CD4-positive, alpha-beta T cell treated with Interferon alpha-2 for 1 hour (primary cell): ENCODE measurements at regions not wholly inside any gene's neighbourhood (a gene's known extent, or its start where the extent isn't known, plus 50 kb on each side); places are given as distances from the start of the nearest gene placed in this dataset.
A peak's percentile ranks its signal among the peaks of the same experiment; 100 is the strongest.

Source experiments
- DNase-seq, 2 donors: peaks; one replicate each; pipeline ENCODE4 v3.0.0-alpha.2; 2020 to 2022

DNA sequence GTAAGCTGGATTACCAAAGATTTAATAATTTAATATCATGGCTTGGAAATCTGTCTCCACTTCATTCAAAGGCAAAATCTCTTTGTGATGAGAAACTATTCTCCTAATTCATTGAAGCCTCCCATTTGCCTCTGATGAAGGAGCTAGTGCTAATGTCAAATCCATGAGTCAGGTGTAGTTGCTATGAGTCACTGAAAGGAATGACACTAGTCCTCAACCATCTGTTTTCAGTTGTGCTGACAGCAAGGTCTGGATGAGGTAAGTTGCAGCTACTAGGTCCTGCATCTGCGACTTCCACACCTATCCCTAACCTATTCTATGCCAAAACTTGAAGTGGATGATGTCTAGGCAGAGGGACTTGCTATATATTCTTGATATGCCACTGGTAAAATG is 324.0 kb upstream of the UBE2E3 start:
- DNase-seq, result no peak

DNA sequence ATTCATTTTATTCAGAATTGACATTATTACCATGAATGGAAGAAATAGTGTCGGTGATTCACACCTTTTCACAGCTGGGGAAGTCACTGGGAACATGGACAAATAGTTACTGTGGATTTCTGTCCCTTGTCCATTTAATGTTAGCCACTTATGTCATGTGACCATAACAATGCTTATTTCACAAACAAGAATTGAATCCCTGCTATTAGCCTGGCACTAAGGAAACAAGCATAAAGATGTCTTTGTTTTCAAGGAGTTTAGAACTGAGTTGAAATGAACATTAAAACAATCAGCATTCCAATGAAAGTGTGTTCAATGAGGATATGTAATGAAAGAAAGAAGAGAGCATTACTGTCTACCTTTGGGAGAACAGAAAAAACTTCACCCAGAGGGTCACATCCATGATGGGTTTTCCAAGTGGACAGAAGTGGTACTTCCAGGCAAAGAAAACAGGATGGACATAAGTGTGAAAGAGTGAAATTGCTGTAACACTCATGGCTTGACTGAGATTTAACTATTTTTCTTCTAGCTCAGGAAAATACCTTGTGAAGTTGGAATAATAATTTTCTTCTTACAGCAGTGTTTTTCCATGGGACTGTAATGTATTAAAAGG is 324.5 kb upstream of the UBE2E3 start:
- no peak for DNase-seq

DNA sequence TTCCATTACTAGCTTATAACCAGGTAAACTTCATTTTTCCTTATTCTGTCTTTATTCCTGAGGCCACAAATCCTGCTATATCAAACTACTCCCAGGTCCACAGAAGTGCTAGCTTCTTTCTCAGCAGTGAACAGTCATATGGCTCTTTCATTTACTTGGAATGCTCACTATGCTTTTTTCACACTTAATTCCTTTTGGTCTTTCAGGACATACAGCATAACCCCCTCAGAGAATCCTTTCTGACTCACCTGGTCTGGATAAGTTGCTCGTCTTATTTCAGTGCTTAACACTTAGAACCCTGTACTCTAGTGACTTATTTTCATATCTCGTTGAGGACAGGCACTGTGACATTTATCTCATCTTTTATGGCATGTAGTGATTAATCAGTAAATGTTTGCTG is 325.0 kb upstream of the UBE2E3 start:
- DNase-seq, result no peak

DNA sequence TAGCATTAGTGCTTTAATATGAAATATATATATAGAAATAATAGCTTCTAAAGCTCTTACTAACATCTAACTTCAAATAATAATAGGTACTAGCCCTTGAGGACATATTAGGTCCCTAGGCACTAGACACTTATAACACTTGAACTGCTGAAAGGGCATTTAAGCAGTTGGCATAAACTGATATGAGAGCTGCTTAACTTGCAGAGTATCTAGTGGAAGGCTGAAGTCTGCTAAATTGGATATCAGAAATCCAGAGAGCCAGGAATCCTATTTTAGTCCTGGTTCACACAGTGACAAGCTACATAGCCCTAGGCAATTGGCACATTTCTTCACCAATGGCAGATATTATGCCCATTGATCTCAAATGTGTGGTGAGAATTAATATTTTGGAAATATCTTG is 326.9 kb upstream of the UBE2E3 start:
- DNase-seq, result no peak

DNA sequence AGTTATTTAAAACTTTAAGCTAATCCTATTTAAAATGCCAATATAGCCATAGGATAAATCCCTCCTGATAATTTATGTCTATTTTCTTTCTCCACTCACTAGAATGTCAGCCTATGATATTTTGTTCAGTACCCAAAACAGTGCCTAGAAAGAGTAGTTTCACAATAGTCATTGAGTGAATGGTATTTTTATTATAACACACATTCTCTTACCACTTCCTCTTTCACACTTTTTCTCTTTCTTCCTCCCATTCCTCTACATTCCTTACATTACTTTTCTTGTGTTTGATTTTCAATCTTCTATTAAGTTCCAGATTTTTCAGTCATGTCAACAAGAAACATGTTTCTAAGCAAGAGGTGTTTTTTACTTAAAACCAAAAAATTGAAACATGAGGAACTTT is 327.6 kb upstream of the UBE2E3 start:
- DNase-seq, result no peak

DNA sequence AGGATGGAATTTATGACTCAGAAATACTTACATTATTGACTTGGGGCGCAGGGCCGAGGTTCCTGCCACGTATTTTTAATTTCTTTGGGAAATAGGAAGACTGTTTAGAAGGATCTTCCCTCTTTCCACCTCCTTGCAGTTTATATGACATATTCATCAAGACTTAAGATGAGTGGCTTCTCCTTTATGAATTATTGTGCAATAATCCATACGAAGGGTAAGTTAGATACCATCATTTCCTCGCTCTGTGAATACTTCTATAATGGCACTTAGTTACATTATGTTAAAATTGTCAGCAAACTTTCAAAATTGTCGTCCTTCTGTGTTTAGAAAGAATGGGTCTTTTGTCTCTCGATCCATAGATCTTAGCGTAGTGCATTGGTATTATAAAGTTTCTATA is 328.8 kb upstream of the UBE2E3 start:
- no peak for DNase-seq

DNA sequence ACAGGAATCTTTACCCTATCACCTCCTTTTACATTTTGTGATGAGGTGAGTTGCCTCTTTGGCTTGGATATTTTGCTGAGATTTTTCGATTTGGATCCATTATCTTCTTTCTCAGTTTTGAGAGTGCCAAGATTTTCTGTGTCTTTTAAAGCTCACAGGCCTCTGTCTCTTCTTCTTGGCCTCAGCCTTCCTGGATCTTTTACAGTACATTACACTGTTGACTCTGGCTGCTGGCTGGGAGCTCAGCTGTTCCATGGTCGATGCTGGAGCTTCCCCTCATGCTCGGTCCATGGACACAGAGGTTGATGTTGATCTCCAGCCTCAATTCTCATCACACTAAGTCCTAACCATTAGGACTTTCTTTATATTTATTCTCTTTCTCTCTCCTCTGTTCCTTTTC is 332.8 kb upstream of the UBE2E3 start:
- DNase-seq, result no peak

DNA sequence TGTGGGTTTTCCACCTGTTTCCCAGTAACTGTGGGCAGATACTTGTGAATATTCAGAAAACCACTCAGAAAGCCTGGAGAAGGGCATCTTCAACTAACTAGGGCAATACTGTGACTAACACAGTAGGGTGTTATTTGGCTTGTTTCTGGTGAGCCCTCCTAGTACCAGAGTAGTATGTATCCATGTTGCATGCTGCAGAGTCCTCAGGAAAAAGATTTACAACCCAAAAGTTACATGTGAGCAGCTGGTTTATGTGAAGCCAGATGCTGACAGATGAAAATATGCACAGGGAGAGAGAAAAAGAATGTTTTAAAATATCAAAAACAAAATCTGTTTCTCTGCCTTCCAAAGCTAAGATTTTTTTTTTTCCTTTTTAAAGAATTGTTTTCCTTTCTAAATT is 333.2 kb upstream of the UBE2E3 start:
- DNase-seq, result no peak

DNA sequence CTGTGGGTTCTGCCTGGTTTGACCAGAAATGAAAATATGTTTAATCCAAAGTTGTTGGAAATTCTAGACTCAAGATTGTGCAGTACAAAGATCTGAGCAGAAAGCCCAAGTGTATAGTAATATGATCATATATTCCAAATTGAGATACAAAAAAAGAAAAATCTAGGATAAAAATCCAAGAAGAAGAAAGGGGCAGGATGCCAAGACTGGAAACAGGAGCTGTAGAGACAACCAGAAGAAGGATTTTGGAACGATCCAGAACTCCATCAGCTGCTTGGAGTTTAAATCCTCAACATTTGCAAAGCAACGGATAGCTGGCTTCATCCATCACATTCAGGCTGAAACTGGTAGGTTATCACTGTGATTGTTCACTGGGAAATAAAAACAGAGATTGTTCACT is 333.6 kb upstream of the UBE2E3 start:
- DNase-seq, result no peak

DNA sequence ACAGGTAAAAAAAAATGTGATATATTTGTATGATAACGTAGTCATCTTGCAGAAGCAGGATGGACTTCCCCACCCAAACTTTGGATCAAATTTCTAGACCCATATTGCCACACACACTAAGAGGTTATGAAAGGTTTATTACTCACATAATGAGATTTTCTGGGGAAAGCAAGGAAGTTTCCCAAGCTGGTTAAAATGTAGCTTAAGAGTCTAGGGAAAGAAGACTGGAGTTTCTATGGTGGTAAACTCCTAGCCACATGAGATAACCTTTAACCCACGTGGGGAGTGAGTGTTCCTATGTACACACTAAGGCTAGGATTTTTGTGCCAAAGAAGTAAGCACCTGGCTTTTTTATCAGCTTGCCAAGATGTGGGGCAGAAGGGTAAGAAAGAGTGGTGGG is 335.7 kb upstream of the UBE2E3 start:
- no peak for DNase-seq

DNA sequence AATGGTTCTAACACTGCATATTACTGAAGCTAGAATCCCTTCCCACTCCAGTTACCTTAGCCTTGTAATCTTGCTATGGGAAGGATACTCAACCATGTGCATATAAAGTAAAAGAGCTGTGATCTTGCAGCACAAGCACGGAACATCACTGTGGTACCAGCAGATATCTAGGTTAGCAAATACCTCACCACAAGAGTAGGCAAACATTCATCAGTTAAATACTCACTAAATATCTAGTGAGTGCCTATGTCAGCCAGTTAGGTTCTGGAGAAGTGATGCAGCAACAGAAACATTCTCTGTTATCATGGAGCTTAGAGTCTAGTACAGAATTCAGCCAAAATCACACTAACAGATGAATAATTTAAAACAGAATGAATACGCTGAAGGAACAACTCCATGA is 349.6 kb upstream of the UBE2E3 start:
- DNase-seq, result no peak

DNA sequence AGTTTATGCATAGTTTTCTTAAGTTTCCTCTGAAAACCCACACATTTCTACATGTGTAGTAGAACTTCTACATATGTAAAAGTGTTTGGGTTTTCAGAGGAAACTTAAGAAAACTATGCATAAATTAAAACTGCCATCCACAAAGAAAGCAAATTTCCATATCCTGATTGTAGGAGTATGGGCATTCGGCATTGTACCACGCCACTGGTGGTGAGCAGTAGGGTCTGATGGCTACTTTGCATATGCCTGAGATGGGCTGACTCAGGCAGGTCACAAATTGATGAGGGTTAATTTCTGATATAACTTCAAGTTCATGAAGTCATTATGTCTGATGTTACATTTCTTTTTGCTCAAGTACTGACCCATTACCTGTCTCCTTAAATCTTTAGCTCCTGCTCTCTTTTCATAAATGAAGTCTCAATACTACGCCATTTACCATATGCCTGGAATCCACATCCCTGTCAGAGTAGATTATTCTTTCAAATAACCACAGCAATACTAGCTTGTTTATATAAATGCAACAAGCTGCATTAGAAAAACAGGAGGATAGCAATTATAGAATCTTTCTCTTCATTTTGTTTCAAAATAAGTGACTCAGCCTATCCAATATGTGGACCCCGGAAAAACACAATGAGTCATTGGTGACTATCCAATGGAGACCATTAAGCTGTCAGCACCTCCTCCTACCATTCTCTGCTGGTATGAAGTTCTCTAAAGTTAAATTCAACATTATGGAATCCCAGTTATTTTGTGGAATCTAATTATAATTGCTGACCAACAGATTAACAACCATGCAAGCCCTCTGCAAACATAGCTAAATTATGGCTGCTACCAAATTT is 355.2 kb upstream of the UBE2E3 start:
- no peak for DNase-seq

DNA sequence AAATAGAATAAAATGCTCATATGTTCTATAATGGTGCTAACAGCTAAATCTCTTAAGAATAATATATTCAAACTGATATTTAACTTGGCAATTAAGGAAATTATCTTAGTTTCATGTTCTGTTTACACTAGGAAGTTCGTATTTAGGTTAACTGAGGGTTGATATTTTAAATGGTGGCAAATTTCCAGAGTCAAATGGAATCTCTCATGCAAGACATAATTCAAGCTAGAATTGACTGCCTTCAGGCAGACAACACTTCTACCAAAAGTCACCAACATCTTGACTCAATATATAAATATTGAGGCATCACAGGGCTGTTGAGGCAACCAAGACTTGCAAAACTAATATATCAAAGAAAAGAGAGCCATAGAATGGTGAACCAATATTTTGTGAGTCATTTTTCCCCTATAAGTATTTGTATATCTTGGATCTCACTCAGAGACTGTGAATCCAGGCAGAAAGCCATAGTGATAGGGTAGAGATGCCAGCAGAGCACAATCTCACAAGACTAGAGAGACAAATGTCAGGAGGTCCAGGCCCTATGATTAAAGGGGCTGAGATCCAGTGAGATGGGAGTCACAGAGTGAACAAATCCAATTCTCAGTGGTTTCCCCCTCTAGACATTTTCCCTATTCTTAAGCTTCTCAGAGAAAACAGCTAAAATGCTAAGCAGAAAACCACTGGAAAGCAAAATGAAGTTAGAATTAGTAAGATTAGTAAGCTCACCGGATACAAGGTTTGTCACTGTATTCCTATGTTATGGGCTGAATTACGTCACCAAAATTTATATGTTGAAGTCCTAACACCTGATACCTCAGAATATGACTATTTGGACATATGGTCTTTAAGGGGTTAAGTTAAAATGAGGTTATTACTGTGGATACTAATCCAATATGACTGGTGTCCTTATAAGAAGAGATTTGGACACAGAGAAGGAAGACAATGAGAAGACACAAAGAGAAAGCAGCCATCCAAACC is 358.2 kb upstream of the UBE2E3 start:
- no peak for DNase-seq

DNA sequence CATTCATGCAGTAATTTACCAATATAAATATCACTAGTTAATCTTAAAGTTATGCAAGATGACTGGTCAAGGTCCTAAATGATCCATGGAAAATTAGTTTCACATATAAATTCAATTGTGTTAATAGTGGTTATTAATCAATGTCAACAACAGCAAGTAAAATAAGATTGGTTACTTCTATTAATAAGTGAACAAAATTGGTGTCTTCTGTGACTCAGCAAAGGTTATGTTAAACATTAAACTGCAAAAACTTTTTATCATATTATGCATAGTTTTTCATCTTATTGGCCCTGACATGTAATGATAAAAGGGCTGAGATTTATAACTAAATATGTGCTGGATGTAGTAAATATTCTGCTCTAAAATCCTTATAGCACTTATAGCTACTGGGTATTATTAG is 359.0 kb upstream of the UBE2E3 start:
- no peak for DNase-seq

DNA sequence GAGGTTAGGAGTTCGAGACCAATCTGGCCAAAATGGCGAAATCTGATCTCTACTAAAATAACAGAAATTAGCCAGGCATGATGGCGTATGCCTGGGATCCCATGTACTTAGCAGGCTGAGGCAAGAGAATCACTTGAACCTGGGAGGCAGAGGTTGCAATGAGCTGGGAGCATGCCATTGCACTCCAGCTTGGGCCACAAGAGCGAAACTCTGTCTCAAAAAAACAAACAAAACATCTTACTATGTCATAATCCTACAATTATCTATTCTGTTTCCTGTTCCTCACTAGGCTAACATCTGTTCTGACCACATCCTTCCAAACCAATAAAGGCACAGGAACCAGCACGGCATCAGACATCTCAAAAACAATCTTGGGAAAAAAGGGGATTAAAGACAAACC is 361.8 kb upstream of the UBE2E3 start:
- no peak for DNase-seq

DNA sequence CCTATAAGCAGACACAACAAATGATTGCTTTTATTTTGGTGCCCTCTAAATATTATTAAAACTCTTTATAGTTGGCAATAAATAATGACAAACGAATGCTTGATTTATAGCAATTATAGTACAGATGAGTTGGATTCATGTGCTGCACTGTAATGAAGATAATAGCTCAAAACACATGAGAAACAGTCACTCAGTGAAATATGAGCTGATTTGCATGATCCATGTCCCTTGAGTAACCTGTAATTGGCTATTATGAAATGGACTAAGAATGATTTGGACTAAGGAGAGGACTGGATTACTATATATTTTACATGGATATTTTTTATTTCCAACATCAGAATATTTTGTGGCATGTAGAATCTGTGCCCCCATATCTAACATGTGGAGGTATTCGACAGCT is 365.6 kb upstream of the UBE2E3 start:
- no peak for DNase-seq

DNA sequence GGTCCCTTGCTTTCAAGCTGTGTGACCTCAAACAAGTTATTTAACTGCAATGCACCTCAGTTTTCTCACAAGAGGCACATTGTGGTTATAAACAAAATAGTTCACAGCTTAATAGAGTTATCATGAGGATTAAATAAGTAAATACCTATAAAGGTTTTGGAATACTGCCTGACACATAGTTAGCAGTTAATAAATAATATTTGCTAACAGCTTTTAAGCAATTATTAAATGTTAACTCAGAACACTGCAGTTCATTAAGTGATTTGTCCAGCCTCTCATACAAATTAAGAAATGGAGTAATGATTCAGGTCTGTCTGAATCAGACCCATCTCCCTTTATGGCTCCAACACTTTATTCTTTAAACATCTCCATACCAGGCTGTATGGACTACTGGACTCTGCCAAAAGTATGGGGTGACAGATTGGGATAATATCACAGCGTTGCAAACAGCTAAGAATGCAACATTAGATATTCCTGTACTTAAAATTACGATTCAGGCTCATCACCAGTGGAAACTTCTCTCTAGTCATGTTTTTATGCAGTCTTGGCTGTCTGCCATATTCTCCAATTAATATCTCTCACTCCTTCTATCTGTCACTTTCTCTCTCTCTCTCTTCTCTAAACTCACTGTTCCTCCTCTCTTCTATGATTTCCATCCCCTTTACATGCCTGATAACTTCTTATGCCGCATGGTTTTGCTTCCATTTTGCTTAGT is 370.6 kb upstream of the UBE2E3 start:
- no peak for DNase-seq

DNA sequence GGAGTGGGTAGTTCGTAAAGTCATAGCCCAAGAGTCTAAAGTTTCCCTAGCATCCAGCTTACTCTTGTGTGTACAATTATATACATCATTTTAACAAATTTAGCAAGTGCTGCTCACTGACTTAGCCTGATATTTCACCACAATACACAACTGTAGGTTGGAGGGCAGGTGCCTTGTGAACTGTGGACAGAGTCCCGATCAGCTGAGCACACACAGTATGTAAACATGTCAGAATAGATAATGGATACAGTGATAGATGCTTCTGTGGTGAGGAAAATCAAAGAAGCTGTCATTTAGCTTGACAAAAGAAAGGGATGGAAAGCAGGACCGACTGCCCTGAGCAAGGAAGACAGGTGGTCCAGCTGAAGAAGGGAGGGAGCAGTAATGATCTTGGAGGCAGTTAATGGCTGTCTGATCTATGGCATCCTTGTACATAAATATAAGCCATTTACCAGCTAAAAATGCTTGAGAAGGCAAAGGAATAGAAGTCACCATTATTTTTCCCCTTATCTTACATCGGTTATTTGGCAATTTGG is 372.8 kb upstream of the UBE2E3 start:
- no peak for DNase-seq

DNA sequence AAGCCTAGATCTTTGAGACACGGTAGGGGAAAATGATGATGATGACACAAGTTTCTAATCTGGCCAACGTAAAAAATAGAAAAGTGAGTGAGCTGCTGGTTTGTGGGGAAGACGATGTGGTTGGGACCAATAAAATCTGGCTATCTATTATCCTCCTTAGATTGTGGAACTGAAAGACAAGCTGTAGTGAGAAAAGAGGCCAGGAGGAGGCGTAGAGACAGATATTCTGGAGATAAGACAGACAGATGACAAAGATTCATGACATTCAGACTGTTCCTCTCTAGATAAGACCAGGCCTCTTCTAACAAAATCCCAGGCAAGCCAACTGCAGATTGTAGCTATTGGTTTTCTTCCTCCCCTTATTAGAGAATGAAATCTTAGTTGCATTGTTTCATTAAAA is 376.3 kb upstream of the UBE2E3 start:
- peak in 1 of 2 donors; percentile 17 for DNase-seq

DNA sequence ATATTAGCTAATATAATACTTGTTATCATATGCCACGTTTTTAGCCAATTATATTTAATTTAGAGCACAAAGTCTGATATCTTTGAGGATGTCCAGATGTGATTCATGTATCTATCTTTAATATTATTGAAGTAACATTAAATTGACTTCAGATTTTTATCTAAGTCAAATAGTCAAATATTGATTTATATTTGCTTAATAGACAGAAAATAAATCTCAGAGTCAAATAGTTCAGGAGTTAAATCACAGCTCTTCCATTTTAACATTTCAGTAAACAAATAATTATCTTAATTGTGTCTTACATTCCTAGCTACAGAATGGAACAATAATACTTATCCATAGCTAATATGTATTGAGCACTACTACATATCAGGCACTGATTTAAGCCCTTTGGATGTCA is 379.4 kb upstream of the UBE2E3 start:
- no peak for DNase-seq

DNA sequence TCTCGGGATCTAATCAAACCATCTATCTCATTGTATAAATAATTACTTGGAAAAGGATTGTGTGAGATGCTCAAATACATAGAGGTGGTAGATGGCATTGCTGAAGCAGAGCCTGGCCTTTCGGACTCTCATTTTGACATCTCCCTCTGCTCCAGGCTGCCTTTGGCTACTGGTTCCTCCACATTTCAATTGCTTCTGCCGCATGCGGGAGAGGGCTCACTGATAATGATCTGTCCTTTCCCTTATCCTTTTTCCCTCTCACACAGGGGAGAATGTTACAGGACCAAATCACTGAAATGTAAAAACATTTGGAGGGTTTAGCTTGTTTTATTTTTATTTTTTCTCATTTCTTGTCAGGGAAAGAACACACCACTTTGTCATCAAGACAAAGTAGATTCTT is 380.6 kb upstream of the UBE2E3 start:
- no peak for DNase-seq

DNA sequence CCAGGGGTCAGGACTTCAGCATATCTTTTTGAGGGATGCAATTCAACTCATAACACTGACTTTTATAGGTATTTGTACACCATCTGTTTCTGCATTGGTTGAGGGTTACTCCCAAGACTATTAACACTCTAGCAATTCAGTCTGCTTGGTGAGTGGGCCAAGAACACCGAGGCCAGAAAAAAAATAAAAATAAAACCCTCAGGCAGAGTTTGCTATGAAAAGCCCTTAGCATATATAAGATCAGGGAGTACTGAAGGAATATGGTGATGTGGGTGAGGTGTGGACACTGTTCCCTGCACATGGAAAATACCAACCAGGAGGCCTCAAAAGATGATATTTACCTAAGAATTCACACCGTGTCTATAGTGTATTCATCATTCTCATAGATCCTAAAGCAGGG is 383.2 kb upstream of the UBE2E3 start:
- DNase-seq, result no peak

DNA sequence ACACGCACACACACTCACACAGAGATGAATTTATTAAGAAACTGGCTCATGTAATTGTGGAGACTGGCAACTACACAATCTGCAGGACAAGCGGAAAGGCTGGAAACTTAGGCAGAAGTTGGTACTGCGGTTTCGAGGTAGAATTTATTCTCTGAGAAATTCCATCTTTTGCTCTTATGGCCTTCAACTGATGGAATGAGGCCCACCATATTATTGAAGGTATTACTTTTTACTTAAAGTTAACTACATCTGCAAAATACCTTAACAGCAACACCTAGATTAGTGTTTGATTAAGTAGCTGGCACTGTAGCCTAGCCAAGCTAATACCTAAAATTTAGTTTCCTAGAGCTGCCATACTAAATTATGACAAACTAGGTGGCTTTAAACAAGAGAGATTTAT is 384.0 kb upstream of the UBE2E3 start:
- no peak for DNase-seq
